NCI-H510A treated with DMSO at 0.1 percent for 48 hours (cell line): ENCODE measurements at regions not wholly inside any gene's neighbourhood (a gene's known extent, or its start where the extent isn't known, plus 50 kb on each side); places are given as distances from the start of the nearest gene placed in this dataset.
"Not testable (repeated sequence)": the region's sequence is repeated elsewhere in the genome, so short reads cannot be mapped to it uniquely, and the experiment has no call there.

Experiments
- DNase-seq: peaks from one replicate; lab custom pipeline; 2025; lab: John Stamatoyannopoulos, UW

DNA sequence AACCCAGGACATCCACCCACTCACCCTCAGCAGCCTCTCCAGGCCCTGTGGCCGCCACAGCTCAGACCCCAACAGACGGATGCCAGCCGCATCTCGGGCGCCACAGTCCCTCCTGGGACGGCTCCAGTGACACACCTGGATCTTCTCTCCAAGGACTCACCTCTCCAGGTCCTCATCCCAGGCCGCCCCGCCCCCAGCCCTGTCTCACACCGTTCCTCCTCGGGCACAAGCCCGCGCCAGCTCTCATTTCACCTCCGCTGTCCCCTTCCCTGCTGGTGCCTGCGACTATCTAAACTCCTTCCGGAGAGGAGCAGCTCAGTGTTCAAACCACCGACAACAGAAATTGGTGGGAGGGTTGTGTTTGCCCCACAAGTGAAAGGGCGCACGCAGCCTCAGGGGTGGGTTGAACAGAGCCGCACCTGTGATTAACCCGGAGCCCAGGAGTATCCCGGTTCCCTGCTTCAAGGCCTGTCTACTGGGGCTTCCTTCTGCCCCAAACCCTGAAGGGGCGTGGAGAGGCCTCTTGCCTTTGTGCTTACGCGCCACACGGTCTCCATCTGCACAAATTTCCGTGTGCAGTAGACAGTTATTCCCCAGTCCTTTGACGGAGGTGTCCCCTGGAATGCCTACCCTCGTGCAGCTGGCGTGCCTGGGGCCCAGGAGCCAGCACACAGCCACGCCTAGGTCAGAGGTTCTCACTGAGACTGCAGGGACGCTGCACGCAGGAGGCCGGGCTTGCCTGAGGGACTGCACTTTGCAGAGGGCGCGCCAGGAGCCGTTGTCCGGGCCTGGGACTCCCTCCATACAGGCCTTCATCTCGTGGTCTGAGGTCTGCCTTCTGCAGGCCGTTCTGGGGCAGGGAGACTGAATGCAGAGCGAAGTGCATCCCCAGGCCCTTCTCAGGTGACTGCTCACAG lies 232.7 kb downstream of the DLL1 start:
- DNase-seq, result no peak

GRCh38 chr6:170057034-170057734 lies 233.7 kb downstream of the DLL1 start:
- no peak for DNase-seq

DNA sequence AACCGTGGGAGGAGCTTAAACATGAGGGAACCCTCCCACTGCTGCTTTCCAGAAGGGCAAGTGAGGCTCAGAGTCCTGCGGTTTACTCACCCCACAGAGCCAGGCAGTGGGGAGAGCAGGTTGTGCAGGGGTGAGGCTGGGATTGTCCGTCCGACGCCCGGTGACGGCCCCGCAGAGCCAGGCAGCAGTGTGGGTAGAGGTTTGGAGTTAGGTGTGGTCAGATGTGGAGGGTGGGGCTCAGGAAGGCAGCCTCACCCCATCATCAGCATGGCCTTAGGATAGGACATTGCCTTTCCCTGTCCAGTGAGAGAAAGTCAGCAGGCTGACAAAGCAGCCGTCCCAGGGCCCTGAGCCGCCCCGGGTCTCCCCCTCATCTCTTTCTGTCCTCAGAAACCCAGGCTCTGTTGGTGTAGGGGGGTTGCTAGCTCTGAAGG lies 234.6 kb downstream of the DLL1 start:
- no peak for DNase-seq

DNA sequence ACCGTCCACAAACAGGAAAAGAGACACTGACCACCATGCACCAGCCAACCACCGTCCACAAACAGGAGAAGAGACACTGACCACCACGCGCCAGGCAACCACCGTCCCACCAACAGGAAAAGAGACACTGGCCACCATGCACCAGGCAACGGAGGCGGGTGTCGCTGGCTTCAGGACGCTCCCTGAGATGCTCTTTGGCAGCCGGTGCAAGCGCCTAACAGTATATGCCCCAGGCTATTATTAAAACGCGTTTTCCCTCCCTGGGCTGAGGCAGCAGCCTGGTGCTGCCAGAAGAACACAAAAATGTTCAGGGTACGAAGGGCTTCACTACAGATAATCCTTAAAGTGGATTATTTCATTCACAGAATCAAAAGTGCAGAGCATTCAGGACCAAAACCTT lies 235.1 kb downstream of the DLL1 start:
- DNase-seq, result not testable (repeated sequence)

GRCh38 chr6:170053966-170054661 lies 236.8 kb downstream of the DLL1 start:
- DNase-seq, result no peak

- DNase-seq, result no peak
Measured at GRCh38 chr6:170052991-170053821, 237.7 kb downstream of the DLL1 start.

DNA sequence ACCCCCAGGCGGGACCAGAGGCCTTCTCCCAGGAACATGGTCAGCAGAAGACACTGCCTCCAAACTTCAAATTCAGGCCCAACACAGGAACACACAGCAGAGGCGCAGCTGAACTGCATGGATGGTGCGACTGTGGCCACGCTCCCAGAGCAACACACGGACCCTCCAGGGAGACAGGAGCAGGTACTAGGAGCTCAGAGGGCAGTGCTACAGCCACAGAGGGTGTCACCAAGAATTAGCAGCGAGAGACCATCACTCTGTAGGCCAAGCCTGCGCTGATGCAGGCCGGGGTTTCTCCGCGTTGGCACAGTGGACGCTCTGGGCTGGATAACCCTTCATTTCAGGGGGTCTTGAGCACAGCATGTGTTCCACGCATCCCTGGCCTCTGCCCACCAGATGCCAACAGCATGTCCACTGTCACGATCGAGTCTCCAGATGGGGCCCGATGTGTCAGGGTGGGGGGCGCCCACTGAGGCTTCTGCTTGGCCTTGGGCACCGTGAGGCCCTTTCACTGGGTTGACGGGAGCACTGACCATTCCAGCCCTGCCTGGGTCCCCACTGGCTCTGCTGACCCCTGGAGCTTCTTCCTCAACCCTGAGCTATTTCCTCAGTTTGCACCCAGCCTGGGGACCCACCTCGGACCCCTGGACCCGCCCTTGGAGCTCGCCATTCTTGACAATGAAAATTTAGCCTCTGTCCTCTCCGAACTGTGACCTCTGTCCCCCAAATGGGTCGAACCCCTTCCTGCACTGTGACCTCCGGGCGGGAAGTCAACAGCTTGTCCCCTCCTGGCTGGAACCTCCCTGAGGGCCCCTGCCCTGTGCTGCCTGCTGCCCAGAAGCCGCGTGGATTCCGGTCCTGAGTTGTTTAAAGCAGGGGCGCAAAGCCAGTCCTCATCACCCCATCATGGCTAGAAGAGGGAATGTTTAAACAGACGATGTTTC lies 239.4 kb downstream of the DLL1 start:
- DNase-seq, result no peak

DNA sequence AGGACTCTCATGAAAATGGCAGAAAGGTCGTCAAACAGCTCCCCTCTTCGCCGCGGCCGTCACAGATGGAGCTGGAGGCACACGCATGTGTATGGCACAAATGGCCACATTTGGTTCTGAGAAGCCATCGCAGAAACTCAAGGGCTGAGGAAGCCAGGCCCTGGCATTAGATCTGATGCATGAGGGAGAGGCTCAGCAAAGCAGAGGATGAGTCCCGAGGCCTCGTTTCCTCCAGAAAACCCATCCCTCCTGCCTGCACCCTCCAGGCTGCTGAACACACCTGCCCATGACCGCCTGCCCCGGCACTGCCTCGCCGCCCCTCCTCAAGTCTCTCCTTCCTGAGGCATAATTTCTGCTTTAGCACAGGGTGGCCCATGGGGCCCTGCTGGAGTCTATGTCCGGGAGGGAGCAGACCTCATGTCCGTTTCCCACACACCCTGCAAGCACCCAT lies 240.3 kb downstream of the DLL1 start:
- no peak for DNase-seq

DNA sequence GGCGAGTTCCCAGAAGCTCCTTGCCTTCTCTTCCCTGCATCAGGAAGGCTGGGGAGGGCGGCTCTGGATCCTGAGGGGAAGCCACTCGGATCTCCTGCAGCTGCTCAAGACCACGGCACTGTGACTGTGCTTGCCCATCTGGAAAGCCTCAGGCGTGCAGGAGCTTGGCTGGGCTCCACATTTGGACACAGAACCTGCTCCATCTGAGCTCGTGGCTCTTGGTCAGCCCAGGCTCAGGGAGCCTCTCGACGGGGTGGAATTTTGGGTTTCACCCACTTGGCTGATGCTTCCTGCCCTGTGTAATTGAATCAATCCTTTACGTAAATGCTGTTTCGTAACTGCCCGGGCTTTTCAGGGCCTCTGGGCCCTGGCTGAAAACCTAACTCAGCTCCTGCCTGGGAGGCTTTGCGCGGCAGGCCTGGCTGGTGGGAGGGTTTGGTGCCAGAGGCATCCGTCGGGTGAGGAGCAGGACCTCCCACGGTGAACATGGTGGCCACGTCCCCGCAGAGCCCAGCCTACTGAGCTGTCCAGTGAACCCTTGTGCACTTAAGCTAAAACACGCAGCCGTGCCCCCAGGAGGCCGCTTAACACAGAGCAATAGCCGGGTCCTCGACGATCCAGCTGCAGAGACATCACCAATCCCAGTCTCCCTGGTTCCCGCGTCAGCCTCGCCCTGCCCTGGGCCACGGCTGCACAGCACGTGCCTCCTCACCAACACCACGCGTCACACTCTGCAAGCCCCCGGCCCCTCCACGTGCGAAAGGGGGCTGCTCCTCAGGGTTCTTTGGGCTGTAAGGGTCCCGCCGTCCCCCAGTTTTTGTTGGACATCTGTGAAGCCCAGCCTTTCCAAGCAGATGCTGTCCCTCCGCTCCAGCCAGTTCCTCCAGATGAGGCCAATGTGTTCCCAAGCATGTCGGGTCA lies 241.0 kb downstream of the DLL1 start:
- no peak for DNase-seq

- no peak for DNase-seq
Measured at GRCh38 chr6:170048615-170049256, 242.1 kb downstream of the DLL1 start.

- DNase-seq, result no peak
Measured at GRCh38 chr6:170047823-170048222, 243.1 kb downstream of the DLL1 start.

GRCh38 chr6:170046791-170047626 lies 243.9 kb downstream of the DLL1 start:
- no peak for DNase-seq

GRCh38 chr6:170045981-170046667 lies 244.8 kb downstream of the DLL1 start:
- no peak for DNase-seq

DNA sequence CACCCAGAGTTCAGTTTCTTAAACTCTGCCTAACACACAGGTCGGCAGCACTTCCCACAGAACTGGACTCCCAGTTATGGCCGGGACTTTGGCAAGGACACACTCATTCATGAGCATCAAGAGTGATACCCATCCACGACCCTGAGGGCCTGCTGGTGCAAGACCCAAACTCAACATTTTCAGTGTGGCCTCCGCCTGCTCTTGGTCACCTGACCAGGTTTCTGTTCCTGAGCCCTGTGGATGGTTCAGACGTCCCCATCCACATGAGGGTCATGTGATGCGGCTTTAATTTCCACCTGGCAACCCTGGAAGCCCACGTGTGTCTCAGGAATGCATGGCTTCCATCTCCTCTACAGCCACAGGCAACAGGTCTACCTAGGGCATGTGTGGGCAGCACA lies 245.3 kb downstream of the DLL1 start:
- no peak for DNase-seq

DNA sequence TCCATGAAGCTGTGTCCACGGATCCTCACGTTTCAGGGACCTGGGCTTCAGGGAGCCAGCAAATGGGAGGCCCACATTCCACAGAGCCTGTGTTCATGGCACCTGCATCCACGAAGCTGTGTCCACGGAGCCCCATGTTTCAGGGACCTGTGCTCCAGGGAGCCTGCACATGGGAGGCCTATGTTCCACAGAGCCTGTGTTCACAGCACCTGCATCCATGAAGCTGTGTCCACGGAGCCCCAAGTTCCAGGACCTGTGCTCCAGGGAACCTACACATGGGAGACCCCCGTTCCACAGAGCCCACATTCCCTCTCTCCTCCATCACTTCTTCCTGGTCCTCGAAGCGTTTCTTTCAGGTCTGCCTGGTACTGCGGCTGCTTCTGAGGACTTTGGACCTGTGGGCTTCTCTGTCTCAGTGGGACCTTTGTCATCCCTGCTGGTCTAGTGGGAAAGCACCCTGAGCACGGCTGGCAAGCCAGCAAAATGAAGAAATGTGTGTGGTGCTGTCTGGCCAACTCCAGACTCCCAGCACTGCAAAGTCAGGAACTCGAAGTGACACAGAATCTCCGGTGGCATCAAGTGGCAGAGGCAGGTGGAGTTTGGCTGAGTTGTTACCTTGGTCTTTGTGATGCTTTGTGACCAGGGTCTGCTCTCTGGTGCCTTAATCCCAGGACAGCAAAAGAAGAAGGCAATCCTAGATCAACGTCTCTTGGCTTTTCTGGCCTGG lies 245.9 kb downstream of the DLL1 start:
- no peak for DNase-seq

DNA sequence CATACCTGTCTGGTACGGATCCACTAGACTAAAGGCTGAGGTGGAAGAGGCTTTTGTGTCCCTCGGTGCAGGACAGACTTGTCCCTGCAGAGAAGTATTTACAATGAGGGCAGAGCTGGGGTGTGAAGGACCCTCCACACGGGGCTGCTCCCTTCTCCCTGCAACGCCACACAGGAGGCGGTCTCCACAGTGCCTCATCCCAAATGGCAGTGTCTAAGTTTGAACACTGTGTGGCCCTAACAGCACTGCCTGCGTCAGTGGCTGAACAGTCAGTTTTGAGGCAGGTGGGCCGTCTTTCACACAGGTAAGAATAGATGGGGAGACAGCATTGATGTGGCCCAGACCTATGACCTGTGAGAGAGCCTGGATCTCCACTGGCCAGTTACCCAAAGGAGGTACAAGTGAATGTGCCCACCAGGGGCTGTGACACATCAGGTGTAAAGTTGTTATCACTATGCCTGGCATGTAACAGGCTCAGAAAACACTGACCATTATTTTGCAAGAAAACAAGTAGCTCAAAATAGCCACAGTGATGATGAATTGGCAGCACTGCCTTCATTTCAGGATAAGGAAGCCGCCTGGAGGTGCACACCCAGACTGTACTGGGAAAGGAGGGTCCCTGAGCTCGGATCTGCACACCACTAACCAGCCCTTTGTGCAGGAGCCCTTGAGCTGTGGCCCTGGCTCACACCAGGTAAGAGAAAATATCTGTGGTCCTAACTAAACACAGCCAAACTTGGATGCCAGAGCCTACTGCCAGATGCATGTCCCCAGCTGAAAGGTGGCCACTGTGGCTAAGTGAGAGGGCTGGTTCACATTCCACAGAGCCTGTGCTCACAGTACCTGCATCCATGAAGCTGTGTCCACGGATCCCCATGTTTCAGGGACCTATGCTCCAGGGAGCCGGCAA lies 246.7 kb downstream of the DLL1 start:
- DNase-seq, result no peak
